NCI-H2196 (cell line): ENCODE measurements at regions not wholly inside any gene's neighbourhood (a gene's known extent, or its start where the extent isn't known, plus 50 kb on each side); places are given as distances from the start of the nearest gene placed in this dataset.

Experiments
- DNase-seq: peaks from one replicate; lab custom pipeline; 2025; ENCODE audit not compliant: unreplicated experiment; lab: John Stamatoyannopoulos, UW

GRCh38 chr1:165075725-165076370 is 280.7 kb downstream of the LMX1A start:
- peak; percentile 11 for DNase-seq

DNA sequence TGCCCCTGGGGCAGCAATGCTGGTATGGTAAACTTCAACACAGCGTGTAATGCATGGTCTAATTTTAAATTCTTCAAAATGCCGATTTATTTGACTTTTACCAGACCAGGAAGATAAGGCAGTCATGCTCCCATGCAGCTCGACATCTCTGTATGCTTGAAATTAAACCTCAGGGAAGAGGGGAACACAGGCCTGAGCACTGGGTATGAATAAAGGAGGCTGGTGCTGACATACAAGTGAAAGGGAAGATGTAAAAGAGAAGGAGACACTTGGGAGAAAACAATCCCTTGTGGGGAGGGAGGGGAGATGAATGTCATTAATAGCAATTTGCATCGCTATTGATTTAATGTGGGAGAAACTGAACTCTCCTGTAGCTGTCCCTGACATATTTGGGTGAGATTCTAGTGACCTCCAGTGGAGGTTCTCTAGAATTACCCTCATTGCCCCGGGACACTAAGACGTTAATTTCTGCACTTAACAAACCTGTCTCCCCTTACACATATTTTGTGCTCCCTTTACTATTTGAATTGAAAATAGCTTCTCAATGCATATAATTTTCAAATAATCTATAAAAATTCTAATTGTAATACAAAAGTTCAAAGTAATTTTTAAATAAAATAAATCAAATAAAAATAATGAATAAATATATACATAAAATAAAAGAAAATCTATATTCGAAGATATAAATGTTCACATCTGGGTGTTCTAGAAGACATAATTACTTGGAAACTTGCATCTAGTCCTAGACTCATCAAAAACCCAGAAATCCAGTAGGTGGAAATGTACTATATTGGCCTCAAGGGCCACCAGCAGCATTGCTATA is 283.1 kb downstream of the LMX1A start:
- DNase-seq: peak; percentile 62

DNA sequence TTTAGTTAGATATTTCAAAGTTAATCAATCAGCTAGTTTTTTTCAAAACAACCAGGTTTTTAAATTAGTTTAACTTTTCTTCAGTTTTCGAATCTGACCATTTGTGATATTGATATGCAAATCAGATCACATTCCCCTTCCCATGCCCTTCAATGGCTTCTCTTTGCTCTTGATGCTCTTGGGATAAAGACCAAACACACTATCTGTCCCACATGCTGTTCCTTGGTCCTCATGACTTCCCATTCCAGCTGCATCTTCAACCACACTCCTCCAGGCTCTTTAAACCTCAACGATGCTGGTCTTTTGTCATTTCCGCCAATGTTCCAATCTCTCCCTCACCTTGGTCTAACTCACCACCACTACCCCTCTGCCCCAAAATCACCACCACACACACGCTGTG is 285.8 kb downstream of the LMX1A start:
- DNase-seq: no peak

DNA sequence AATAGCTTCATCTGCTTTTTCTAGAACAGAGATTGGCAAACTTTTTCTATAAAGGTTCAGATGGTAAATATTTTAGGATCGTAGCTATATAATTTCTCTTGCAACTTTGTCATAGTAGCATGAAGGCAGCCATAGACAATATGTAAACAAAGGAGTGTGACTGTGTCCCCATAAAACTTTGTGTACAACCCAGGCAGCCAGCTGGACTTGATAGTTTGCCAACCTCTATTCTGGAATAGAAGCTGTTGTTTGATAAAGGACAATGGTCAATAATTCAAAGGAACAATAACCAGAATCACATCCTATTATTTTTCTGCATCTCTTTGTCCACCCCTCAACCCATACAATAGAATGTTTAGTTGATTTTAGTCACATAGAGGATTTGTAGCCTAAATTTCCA is 286.7 kb downstream of the LMX1A start:
- DNase-seq: no peak

DNA sequence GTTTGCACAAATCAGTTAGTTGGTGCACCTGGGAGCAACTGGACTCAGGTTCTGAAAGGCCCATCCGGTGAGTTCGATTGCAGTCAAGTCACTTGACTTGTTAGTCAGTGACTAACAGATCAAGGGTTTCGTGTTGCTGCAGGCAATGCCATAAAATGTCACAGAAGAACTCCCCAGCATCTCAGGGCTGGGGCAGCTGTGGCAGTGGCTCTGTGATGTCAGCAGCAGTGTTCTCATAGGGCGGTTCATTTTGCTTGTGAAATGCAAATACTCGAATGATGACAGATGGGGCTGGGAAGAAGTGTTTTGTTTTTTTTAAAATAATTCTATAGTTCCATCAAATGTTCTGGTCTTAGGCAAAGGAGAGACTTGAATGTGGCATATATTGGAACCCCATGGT is 287.8 kb downstream of the LMX1A start:
- no peak for DNase-seq

DNA sequence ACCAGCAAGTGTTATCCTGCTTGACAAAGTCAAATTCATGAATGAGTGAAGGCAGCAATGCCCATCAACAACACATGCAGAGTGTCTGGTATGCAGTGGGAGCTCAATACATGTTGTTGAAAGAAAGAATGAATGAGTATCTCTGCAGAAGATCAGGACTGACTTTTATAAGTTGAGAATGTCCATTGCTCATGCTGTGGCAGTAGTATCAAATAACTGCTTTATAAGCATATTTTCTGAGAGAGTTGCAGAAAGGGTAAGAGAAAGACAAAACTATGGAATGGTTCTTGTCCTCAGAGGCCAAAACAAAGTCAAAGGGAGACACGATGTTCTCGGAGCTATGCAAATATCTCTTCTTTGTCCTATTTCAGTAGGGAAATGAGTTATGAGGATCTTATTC is 288.7 kb downstream of the LMX1A start:
- no peak for DNase-seq

GRCh38 chr1:165063181-165063965 is 293.1 kb downstream of the LMX1A start:
- no peak for DNase-seq

DNA sequence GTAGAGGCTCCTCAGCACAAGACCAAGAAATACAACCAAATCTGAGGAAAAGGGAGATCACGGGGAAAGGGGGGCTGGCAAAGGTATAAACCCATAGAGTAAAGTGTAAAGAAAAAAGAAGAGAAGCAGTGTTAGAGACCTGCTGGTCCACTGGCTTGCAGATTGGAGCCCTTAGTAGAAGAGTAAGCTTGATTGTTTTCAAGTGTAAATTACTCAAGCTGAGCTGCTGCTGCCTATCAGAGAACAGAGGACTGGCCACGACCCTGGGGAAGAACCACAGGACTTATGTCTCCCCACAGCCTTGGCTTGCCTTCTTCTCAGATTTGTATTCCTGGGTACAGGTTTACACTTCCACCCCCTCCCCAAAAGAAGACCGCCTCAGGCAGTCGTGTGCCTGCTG is 294.2 kb downstream of the LMX1A start:
- no peak for DNase-seq

DNA sequence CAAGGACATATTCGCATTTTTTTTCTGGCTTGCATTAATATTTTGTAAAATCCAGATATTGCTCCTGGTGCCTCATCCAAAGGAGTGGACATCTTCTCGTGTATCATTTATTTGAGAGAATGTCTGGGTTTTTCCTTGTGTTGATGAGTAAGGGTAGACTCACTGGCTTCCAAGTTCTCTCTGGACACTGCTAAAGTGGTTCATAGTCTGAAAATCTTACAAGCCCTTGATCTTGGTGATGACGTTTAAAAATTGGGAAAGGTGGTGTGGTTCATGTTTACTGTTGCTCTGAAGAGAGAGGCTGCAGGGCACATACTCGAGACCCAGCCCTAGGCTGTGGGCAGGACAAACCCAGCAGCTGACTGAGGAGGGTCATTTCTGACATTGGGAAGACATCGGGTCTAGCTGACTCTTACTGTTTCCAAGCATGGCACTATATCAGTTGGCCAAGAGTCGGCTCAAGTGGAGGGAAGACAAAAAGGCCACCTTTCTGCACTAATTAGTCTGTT is 296.2 kb downstream of the LMX1A start:
- no peak for DNase-seq

DNA sequence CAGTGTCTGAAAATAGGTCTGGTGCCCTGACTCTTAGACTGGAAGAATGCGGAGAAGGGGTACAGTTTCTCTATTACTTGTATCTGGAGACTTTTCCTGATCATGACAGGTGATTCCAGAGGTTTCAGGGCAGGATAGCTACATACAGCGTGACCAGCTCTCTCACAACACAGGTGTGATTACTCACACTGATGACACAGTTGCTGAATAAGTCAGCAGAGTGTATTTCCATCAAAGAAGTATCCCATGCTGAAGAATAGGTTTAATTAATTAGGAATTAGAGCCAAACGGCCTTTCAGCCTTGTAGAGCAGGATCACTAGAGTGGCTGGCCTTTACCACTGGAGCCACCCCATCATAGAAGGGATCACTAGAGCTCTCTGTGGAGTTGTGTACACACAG is 298.6 kb downstream of the LMX1A start:
- no peak for DNase-seq

- no peak for DNase-seq
Observed at GRCh38 chr1:165056914-165057313, 299.6 kb downstream of the LMX1A start.

- no peak for DNase-seq
Observed at GRCh38 chr1:165055581-165055980, 300.9 kb downstream of the LMX1A start.

DNA sequence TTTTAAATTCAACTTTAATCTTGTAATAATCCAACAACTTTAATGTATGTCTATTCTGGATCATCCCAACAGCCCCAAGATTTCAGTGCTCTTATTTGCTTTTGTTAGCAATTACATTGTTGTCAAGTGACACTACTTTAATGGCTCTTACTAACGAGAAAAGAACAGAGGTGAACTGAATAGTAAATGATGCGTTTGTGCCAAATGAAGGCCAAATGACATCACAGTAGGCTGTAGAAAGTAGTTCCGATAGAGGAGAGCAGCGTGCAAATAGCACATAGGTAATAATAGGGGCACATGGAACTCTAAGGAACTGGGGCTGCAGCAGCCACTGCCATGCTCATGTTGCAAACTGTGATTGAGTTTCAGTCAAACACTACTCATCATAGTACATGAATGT is 301.9 kb downstream of the LMX1A start:
- no peak for DNase-seq

- DNase-seq: no peak
Observed at GRCh38 chr1:165053351-165053750, 303.2 kb downstream of the LMX1A start.

DNA sequence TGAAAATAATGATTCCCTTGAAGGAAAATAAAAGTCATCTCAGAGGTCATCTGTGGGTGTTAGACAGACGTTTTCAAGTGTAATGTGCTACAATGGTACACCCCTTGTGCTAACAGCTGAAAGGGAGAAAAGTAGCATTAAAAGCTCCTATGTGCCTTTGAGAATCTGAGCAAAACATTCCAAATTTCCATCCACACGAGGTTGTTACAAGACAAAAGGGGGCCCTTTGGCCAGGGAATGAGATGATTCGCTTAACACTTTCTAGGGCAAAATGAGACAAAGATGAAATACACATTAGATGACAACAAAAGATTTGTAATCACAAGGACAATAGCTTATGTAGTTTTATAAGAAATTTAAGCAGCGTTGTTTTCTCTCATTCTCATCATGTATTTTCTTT is 303.6 kb downstream of the LMX1A start:
- DNase-seq: no peak

- DNase-seq: no peak
Observed at GRCh38 chr1:165052431-165052830, 304.1 kb downstream of the LMX1A start.

- DNase-seq: no peak
Observed at GRCh38 chr1:165050246-165050645, 306.3 kb downstream of the LMX1A start.

DNA sequence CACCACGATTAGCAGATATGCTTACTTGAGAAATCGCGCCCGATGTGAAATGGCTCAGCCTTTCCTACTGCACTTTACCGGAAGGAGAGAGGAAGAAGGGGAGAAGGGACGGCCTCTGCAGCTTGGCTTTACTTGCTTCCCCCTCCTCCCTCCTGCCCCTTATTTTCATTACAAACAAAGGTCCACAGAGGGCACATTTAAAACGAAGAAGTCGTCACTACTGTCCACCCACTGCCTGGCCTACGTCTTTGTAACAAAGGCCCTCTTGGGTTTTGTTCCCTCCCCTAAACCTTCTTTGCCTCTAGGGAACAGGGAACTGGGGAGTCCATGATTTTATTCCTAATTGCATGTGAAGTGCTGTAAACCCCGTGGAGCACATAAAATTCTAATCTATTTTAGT is 308.5 kb downstream of the LMX1A start:
- DNase-seq: no peak

DNA sequence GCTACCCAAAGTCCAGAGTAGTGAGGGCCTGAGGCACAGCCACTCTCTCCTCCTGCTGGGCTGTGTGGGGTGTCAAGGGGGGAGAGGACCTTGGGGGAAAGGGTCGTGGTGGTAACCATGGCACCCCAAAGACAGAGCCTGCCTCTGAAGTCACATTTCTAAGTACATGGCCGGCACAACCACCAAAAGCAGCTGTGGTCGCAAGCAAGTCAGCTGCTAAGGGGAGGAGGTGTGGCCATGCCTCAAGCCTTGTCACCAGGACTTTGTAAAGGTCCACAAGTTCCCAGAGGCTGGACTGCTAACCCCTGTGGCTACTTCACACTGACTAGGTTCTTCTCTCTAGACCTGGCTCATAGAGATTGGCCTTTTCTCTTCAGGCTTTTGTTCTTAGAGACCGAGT is 310.6 kb downstream of the LMX1A start:
- DNase-seq: no peak

DNA sequence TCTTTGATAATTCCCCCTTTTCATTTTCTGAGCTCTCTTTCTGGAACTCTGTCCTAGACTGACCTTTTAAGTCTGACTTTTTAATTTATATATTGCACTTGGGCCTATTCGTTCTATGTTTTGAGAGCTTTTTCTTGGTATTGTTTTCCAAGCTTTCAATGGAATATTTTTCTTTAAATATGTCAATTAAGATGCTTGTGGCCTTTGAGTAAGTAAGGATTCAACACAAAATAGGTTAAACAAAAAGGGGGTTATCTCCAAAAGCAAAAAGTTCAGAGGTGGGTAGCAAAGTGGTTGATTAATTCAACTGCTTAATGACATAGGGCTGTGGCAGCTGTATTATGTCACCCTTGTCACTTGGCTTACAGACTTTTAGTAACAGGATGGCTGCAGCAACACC is 315.9 kb downstream of the LMX1A start:
- no peak for DNase-seq

DNA sequence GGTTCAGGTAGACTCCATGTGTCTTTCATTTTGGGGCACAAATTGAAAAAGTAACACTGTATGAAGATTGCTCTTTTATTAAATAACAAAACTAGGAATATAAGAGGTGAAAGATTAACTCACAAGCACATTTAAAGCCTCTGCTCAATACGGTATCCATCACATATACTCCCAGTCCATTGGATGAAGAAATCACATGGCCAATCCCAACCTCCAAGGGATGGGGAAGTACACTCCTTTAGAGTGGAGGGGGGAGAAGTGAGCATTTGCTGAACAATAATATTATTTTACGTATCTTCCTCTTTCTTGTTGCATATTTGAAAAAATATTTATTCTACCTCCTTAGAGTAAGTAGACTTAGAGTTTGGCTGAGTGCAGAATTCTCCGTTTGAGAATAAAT is 316.5 kb downstream of the LMX1A start:
- no peak for DNase-seq

GRCh38 chr1:165036403-165036802 is 320.1 kb downstream of the LMX1A start:
- no peak for DNase-seq
